BJ (cell line): ENCODE measurements at regions not wholly inside any gene's neighbourhood (a gene's known extent, or its start where the extent isn't known, plus 50 kb on each side); places are given as distances from the start of the nearest gene placed in this dataset.

ENCODE experiments used
- CTCF ChIA-PET: fragments of 350-600 bp; formaldehyde crosslinking; extraction: SDS; loops from one replicate; lab custom pipeline; 2021; ENCODE audit warnings: antibody characterized with exemption, inconsistent platforms; lab: Yijun Ruan, JAX
- POLR2A ChIA-PET: fragments of 300-600 bp; sonication (Branson Sonifier 250); formaldehyde crosslinking; extraction: SDS; loops from one replicate; lab custom pipeline; 2021; ENCODE audit warnings: antibody characterized with exemption; lab: Charles Lee
- DNase-seq: peaks from one replicate; pipeline ENCODE4 v3.0.0-alpha.2; 2011; ENCODE audit warnings: low read depth
- H3K27me3 ChIP-seq: 2 replicates; pipeline ENCODE4 v1.6.0; 2011; ENCODE audit warnings: low read length; ENCODE audit not compliant: control insufficient read depth, insufficient read depth
- H3K36me3 ChIP-seq: 2 replicates; pipeline ENCODE4 v1.5.1; 2011; ENCODE audit warnings: low read length; ENCODE audit not compliant: control insufficient read depth, insufficient read depth
- H3K4me3 ChIP-seq: 2 replicates; pipeline ENCODE4 v1.5.1; 2011; ENCODE audit warnings: low read depth, mild to moderate bottlenecking, control low read depth, low read length
- TF ChIP-seq, protein P1 (sequence below): IDR thresholded peaks from 2 replicates; pipeline ENCODE4 v1.5.1; 2011; ENCODE audit warnings: low read depth, mild to moderate bottlenecking, control low read depth, inconsistent platforms, low read length, moderate library complexity; ENCODE audit not compliant: insufficient read depth

DNA sequence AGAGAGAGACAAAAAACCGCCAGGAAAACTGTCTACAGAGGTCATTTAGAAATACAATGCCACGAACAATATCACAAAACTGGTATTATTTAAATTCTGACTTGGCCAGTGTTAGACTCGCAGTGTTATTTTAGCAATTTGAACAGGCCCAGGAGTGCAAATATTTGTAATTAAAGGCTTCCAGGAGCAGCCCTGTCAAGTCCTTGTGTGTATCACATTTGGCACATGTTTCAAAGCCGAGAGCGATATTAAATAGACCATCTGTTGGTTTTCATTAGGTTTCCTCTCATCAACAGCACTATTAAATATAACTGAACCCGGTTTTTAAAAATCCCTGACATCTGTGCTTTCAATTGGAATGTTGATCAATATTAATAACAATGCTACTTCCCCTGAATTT lies 656.9 kb downstream of the TSN start:
- POLR2A ChIA-PET: no interaction called here
- DNase-seq: no peak
- H3K4me3 ChIP-seq: no peak overlapping the region
- no peaks in the 10 kb centered on the region for H3K36me3 ChIP-seq
- CTCF ChIA-PET: no interaction called here
- H3K27me3 ChIP-seq: no peaks in the 10 kb centered on the region
- TF ChIP-seq, protein P1, sequence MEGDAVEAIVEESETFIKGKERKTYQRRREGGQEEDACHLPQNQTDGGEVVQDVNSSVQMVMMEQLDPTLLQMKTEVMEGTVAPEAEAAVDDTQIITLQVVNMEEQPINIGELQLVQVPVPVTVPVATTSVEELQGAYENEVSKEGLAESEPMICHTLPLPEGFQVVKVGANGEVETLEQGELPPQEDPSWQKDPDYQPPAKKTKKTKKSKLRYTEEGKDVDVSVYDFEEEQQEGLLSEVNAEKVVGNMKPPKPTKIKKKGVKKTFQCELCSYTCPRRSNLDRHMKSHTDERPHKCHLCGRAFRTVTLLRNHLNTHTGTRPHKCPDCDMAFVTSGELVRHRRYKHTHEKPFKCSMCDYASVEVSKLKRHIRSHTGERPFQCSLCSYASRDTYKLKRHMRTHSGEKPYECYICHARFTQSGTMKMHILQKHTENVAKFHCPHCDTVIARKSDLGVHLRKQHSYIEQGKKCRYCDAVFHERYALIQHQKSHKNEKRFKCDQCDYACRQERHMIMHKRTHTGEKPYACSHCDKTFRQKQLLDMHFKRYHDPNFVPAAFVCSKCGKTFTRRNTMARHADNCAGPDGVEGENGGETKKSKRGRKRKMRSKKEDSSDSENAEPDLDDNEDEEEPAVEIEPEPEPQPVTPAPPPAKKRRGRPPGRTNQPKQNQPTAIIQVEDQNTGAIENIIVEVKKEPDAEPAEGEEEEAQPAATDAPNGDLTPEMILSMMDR: no peak

DNA sequence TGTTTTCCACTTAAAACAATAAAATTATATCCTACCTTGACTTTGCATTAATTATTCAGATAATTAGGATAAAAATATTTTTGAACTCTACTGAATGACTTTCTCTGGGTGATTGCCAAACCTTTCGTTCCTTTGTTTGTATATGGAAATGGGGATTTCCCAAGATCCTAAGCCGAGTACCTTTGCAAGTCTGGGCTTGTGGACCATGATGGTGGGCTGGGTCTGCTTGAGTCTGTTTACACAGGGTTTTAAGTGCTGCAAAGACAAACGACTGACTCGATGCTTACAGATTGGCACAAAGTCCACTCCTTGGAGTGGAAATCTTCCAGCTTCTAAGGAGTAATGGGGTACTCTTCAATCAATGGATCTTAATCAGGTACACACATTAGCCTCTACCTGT lies 659.5 kb downstream of the TSN start:
- Histone ChIP-seq H3K4me3 (no peak overlapping the region), H3K27me3 (no peaks in the 10 kb centered on the region), H3K36me3 (no peaks in the 10 kb centered on the region)
- ChIA-PET CTCF (no interaction called here), POLR2A (no interaction called here)
- TF ChIP-seq, protein P1: no peak
- DNase-seq: no peak

DNA sequence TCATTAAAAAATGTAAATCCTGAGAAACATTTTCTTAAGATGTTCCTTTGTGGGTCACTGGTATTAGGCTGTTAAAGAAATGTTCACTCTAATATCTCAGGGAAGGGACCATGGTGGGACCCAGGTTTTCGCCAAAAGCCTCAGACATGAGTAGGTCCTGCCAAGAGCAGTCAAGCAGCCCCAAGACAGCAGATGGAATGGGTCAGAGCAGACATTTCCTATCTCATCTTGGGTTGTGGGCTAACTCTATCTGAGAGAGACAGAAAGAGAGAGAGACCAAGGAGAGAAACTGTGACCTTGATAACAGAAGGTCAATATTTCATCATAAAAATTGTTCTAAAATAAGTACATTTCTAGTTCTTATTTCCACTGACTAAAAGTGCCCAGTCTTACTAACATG lies 661.7 kb downstream of the TSN start:
- Histone ChIP-seq H3K36me3 (no peaks in the 10 kb centered on the region), H3K27me3 (no peaks in the 10 kb centered on the region), H3K4me3 (no peak overlapping the region)
- TF ChIP-seq, protein P1: no peak
- ChIA-PET POLR2A (no interaction called here), CTCF (no interaction called here)
- no peak for DNase-seq

DNA sequence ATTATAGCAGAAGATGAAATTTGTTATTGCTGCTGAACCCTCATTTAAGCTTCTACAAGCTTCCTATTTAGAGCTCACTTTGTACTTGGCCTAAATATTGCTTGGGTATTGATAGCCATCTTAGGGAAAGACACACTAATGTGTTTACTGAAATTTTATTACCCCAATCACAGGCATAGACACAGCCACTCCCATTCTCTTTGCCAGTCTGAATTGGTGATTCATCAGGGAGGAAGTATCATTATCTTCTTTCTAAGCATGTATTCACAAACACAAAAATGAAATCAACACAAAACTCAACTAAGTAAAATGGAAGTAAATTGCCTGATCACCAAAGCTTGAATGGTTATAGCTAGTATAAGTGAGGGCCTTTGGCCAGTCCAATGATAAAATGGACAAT lies 666.3 kb downstream of the TSN start:
- no peak overlapping the region for H3K4me3 ChIP-seq
- no peaks in the 10 kb centered on the region for H3K27me3 ChIP-seq
- ChIA-PET POLR2A (no interaction called here), CTCF (no interaction called here)
- H3K36me3 ChIP-seq: no peaks in the 10 kb centered on the region
- no peak for DNase-seq
- TF ChIP-seq, protein P1: no peak

DNA sequence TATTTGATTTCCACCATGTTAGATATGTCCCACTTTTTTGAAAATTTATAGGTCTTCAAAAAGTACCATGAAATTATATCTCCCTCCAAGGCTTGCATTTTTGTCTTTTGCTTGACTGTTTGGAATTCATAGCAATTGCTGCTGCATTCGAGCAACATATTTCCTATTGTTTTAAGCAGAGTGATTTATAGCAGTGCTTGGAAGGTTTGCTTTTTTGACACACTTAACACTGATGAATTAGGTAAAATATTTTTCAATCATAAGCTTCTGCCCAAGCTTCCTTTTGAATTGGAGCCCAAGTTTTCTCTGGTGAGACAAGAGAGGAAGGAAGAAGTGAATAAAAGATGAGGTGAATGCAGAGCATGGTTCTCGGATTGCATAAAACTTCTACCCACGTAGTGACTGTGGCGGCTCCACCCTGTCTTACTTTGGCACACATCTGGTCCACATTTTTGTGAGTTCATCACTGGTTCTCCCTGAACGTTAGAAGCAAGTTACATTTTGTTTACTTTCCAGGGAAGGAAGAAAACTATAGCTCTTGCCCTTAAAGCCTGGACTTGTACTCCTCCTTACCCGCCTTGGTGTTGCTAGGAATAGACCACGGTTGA lies 667.0 kb downstream of the TSN start:
- POLR2A ChIA-PET: no interaction called here
- CTCF ChIA-PET: no interaction called here

More for the DNA sequence above, 667.0 kb downstream of the TSN start:
- Histone ChIP-seq H3K27me3 (no peaks in the 10 kb centered on the region), H3K4me3 (no peak overlapping the region), H3K36me3 (no peaks in the 10 kb centered on the region)
- DNase-seq: no peak
- TF ChIP-seq, protein P1: no peak
